Adipocyte (in vitro differentiated cells): ENCODE measurements at regions not wholly inside any gene's neighbourhood (a gene's known extent, or its start where the extent isn't known, plus 50 kb on each side); places are given as distances from the start of the nearest gene placed in this dataset.

ENCODE experiments used
- DNase-seq: peaks from one replicate; pipeline ENCODE4 v3.0.0-alpha.2; 2015; ENCODE audit warnings: low read depth
- H3K27me3 ChIP-seq: replicated peaks from 2 replicates; pipeline ENCODE4 v1.7.0; 2013; ENCODE audit warnings: mild to moderate bottlenecking, low read length, moderate library complexity; ENCODE audit not compliant: control insufficient read depth, insufficient read depth
- H3K36me3 ChIP-seq: 2 replicates; pipeline ENCODE4 v1.7.0; 2013; ENCODE audit warnings: low read length, mild to moderate bottlenecking, moderate library complexity; ENCODE audit not compliant: control insufficient read depth, insufficient read depth, severe bottlenecking
- H3K4me1 ChIP-seq: 2 replicates; pipeline ENCODE4 v1.7.0; 2013; ENCODE audit warnings: mild to moderate bottlenecking, low read length, moderate library complexity; ENCODE audit not compliant: control insufficient read depth, insufficient read depth
- H3K4me3 ChIP-seq: 2 replicates; pipeline ENCODE4 v1.7.0; 2013; ENCODE audit warnings: mild to moderate bottlenecking, low read length, moderate library complexity
- H3K9ac ChIP-seq: 2 replicates; pipeline ENCODE4 v1.7.0; 2013; ENCODE audit warnings: mild to moderate bottlenecking, low read length, moderate library complexity
- H3K9me3 ChIP-seq: 2 replicates; pipeline ENCODE4 v1.7.0; 2013; ENCODE audit warnings: mild to moderate bottlenecking, low read length, moderate library complexity; ENCODE audit not compliant: control insufficient read depth

DNA sequence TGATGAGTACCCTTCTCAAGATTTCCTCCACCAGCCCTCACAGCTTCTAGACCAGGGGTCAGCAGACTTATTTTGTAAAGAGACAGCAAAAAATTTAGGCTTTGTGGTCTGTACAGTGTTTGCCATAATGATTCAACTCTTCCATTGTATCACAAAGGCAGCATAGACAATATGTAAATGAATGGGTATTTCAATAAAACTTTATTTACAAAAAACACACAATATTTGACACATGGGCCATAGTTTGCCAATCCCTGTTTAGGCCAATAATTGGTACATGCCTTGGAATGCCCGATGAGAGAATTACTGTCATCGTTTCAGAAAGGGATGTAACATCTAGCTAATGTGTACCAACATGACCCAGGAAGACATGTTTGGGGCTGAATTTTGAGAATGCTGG is 178.9 kb upstream of the GALNT2 start:
- H3K4me1 ChIP-seq, result peaks cover 4% of the 10 kb centered on the region
- no peaks in the 10 kb centered on the region for H3K36me3 ChIP-seq
- DNase-seq, result no peak
- H3K9me3 ChIP-seq, result peaks cover 22% of the 10 kb centered on the region
- H3K4me3 ChIP-seq, result no peak overlapping the region
- H3K9ac ChIP-seq, result no peak overlapping the region
- H3K27me3 ChIP-seq, result peaks cover 19% of the 10 kb centered on the region

- H3K27me3 ChIP-seq, result peaks cover 20% of the 10 kb centered on the region
- DNase-seq, result no peak
- peaks cover 22% of the 10 kb centered on the region for H3K9me3 ChIP-seq
Measured at GRCh38 chr1:229888561-229889001, 178.5 kb upstream of the GALNT2 start.

DNA sequence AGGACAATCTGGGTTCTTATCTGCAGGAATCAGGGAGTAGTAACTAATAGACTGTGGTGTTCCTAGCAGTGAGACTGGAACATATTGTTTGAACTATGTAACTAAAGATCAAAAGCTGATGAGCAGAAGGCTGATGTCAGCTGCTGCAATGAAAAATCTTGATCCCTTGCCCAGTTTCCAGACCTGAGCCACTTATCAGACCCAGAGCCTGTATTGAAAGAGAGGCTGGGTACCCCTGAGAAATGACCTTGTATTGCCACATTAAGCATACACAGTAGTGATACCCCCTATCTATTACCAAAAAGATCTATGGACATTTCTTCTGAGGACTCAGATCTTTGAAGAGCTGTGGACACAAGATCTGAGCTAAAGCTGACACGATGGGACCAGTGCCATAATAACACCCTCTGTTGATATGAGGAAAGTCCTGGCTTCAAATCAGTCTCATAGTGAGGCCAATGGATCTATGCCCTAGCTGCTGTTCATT is 178.0 kb upstream of the GALNT2 start:
- DNase-seq, result no peak
- peaks cover 23% of the 10 kb centered on the region for H3K27me3 ChIP-seq
- peaks cover 22% of the 10 kb centered on the region for H3K9me3 ChIP-seq
- H3K9ac ChIP-seq, result no peak overlapping the region
- H3K4me3 ChIP-seq, result no peak overlapping the region
- H3K36me3 ChIP-seq, result no peaks in the 10 kb centered on the region
- H3K4me1 ChIP-seq, result peaks cover 4% of the 10 kb centered on the region

More at GRCh38 chr1:229888561-229889001, 178.5 kb upstream of the GALNT2 start:
- Histone ChIP-seq H3K36me3 (no peaks in the 10 kb centered on the region), H3K4me1 (peaks cover 4% of the 10 kb centered on the region), H3K4me3 (no peak overlapping the region), H3K9ac (no peak overlapping the region)

DNA sequence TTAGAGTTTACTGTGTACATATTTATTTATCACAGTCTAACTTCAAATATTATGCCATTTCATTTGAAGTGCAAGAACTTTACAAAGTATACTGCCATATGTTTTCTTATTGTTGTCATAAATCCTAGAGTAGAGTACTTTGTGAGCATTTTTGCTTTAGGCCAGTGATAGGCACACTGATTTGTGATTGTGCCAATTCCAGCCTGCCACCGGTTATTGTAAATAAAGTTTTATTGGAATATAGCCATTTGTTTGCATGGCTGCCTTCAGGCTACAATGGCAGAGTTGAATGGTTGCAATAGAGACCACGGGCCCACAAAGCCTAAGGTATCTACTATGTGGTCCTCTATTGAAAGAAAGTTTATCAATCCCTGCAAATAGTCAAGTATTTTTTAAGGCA is 175.8 kb upstream of the GALNT2 start:
- H3K9me3 ChIP-seq, result peaks cover 24% of the 10 kb centered on the region
- no peak overlapping the region for H3K9ac ChIP-seq
- H3K4me1 ChIP-seq, result peaks cover 4% of the 10 kb centered on the region
- H3K36me3 ChIP-seq, result no peaks in the 10 kb centered on the region
- DNase-seq, result no peak
- H3K4me3 ChIP-seq, result no peak overlapping the region
- H3K27me3 ChIP-seq, result peaks cover 12% of the 10 kb centered on the region

DNA sequence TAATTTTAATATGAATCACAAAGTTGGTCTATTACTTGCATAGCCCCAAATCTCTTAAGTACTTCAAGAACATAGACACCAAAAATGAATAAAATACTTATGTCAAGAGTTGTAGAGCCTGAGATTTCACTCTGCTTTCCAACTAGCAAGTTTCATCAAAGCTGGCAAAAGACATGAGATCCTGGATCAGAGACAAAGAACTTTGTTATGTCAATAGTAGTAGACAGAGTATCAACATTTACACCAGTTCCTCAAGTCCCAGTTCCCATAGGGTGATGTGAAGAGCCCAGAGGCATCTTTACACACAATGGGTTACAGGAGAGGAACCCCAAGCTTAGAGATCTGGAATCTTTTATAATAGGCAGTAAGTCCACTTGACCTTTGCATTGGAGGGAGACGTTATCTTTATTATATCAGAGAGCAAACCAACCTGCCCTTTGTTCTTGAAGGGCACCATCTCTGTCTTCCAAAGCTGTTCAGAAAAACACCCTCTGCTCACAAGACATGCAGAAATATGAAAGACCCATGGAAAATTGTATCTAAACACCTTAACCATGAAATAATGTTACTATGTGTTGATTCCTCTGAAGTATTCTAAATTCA is 174.4 kb upstream of the GALNT2 start:
- DNase-seq, result no peak
- H3K9ac ChIP-seq, result no peak overlapping the region
- peaks cover 24% of the 10 kb centered on the region for H3K9me3 ChIP-seq
- H3K27me3 ChIP-seq, result peaks cover 15% of the 10 kb centered on the region
- no peaks in the 10 kb centered on the region for H3K36me3 ChIP-seq
- H3K4me3 ChIP-seq, result no peak overlapping the region
- H3K4me1 ChIP-seq, result peaks cover 4% of the 10 kb centered on the region

DNA sequence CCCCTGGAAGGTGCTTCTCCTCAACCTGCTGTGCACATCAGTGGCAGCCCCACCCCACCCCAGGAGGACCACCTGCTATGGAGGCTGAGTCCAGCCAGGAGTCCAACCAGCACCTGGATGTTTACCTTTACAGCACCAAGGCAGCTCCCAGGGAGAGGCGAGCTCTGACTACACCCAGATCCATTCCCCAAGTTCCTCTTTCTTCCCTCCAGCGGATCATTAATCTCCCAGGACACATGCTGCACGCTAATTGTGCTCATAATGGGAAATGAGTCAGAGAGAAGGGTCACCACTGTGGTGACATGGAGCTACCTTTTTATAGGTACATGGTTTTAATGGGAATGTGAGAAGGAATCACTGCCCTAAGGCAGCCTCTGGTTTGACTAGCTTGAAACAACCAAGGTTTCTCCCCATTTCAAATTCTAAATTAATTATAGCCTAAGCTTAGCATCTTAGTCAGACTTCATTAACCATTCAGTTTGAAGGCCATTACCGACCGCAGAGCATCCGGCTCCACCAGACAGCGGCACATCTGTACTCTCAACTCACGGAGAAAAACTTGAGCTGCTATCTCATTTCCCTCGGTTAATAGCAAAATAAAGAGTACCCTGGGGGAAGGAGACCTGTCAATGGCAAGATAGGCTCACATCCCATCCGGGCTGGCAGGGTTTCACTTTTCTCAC is 173.1 kb upstream of the GALNT2 start:
- peaks cover 15% of the 10 kb centered on the region for H3K27me3 ChIP-seq
- DNase-seq, result no peak

DNA sequence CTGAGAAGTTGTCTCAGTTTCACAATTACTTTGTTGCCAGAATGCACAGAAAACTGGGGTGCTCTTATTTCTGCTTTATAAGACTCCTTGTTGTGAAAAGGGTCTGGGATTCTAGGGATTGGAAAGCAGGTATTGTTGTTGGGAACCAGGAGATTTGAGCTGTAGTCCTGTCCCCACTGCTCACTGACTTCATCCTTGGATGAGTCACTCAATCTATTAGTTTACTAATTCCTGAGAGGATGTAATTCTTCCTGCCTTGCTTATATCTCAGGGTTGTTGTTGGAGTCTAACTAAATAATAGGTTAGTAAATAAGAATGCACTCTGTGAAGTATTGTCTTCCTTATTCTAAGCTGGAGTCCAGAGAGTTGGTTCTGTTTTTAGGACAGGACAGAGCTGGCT is 172.5 kb upstream of the GALNT2 start:
- no peaks in the 10 kb centered on the region for H3K36me3 ChIP-seq
- no peak for DNase-seq

More for the DNA sequence above, 173.1 kb upstream of the GALNT2 start:
- H3K36me3 ChIP-seq, result no peaks in the 10 kb centered on the region
- H3K9ac ChIP-seq, result no peak overlapping the region
- H3K4me3 ChIP-seq, result no peak overlapping the region
- H3K9me3 ChIP-seq, result peaks cover 24% of the 10 kb centered on the region
- H3K4me1 ChIP-seq, result peaks cover 3% of the 10 kb centered on the region

DNA sequence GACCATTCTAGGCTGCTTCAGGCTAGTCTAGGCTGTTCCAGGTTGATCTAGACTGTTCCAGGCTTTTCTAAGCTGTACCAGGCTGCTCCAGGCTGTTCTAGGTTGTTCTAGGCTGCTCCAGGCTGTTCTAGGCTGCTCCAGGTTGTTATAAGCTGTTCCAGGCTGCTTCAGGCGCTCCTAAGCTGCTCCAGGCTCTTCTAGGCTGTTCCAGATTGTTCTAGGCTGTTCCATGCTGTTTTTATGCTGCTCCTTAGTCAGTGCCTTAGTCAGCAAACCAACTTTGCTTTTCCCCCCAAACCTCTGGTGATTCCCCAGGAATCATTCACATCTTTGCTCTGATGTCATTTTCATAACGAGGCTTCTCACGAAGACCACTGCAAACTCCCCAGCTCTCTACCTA is 171.4 kb upstream of the GALNT2 start:
- Histone ChIP-seq H3K36me3 (no peaks in the 10 kb centered on the region), H3K9ac (no peak overlapping the region), H3K4me3 (no peak overlapping the region), H3K9me3 (peaks cover 18% of the 10 kb centered on the region), H3K27me3 (peaks cover 15% of the 10 kb centered on the region), H3K4me1 (no peaks in the 10 kb centered on the region)
- DNase-seq, result no peak

More for the DNA sequence above, 172.5 kb upstream of the GALNT2 start:
- H3K4me1 ChIP-seq, result no peaks in the 10 kb centered on the region
- H3K9me3 ChIP-seq, result peaks cover 24% of the 10 kb centered on the region
- no peak overlapping the region for H3K9ac ChIP-seq
- peaks cover 15% of the 10 kb centered on the region for H3K27me3 ChIP-seq
- no peak overlapping the region for H3K4me3 ChIP-seq

GRCh38 chr1:229896306-229896705 is 170.7 kb upstream of the GALNT2 start:
- no peak for DNase-seq
- H3K4me3 ChIP-seq, result no peak overlapping the region
- peaks cover 16% of the 10 kb centered on the region for H3K9me3 ChIP-seq
- H3K27me3 ChIP-seq, result peaks cover 15% of the 10 kb centered on the region
- H3K4me1 ChIP-seq, result no peaks in the 10 kb centered on the region
- no peaks in the 10 kb centered on the region for H3K36me3 ChIP-seq
- no peak overlapping the region for H3K9ac ChIP-seq

GRCh38 chr1:229896861-229897260 is 170.2 kb upstream of the GALNT2 start:
- H3K9ac ChIP-seq, result no peak overlapping the region
- H3K27me3 ChIP-seq, result peaks cover 15% of the 10 kb centered on the region
- H3K36me3 ChIP-seq, result no peaks in the 10 kb centered on the region
- H3K4me3 ChIP-seq, result no peak overlapping the region
- H3K9me3 ChIP-seq, result peaks cover 19% of the 10 kb centered on the region
- no peaks in the 10 kb centered on the region for H3K4me1 ChIP-seq
- no peak for DNase-seq

DNA sequence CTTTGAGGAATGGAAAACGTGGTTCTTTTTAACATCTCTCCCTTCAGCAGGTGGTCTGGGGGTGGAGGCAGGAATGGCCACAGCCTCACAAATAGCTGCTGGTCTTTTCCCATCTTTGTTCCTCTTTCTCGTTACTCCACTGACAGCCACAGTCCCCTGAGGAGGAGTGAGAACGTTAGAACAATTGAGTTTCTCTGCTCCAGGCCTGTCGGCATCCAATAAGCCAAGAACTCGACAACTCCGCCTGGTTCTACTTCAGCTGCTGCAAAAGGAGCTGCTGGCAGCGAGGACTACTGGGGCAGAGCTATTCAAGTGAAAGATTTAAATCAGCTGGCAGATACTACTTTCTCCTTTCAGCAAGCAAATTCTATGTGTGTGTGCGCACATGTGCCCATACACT is 169.5 kb upstream of the GALNT2 start:
- Histone ChIP-seq H3K27me3 (peaks cover 15% of the 10 kb centered on the region), H3K36me3 (no peaks in the 10 kb centered on the region), H3K9me3 (peaks cover 17% of the 10 kb centered on the region), H3K4me3 (no peak overlapping the region), H3K4me1 (no peaks in the 10 kb centered on the region), H3K9ac (no peak overlapping the region)
- no peak for DNase-seq
